GM21528 (cell line): ENCODE measurements at regions not wholly inside any gene's neighbourhood (a gene's known extent, or its start where the extent isn't known, plus 50 kb on each side); places are given as distances from the start of the nearest gene placed in this dataset.

ENCODE experiments used
- ATAC-seq: cut with Tn5 transposase; IDR thresholded peaks from one replicate; pipeline ENCODE4 v1.9.1; 2021; ENCODE audit warnings: mild to moderate bottlenecking, moderate library complexity; ENCODE audit not compliant: unreplicated experiment, low FRiP score

GRCh38 chr11:130705670-130706421 is 210.4 kb downstream of the SNX19 start:
- no peak for ATAC-seq

DNA sequence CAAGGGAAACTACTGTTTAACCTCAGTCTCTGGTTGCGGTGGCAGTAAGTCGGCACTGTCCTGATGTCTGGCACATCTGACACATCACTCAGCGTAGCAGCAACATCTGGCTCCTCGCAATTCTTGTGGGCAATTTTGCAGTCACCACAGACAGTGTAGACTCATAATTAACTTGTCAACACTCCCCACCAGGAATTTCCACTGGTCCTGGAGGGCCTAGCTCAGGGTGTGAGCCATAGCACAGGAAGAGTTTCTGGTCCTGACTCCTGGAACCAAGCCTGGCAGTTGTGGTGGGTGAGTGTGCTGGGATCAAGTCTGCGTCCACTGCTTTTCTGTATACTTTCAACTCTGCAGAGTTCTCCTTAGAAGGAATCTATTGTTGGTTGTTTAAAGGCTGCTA is 209.7 kb downstream of the SNX19 start:
- ATAC-seq = no peak

- ATAC-seq = no peak
These were observed 209.1 kb downstream of the SNX19 start for GRCh38 chr11:130707217-130707616.

- no peak for ATAC-seq
These were observed 206.7 kb downstream of the SNX19 start for GRCh38 chr11:130709531-130709930.

GRCh38 chr11:130710021-130710420 is 206.3 kb downstream of the SNX19 start:
- no peak for ATAC-seq

- ATAC-seq = no peak
These were observed 205.7 kb downstream of the SNX19 start for GRCh38 chr11:130710497-130711012.

GRCh38 chr11:130711193-130711592 is 205.1 kb downstream of the SNX19 start:
- ATAC-seq = no peak

- no peak for ATAC-seq
These were observed 203.8 kb downstream of the SNX19 start for GRCh38 chr11:130712480-130712879.

DNA sequence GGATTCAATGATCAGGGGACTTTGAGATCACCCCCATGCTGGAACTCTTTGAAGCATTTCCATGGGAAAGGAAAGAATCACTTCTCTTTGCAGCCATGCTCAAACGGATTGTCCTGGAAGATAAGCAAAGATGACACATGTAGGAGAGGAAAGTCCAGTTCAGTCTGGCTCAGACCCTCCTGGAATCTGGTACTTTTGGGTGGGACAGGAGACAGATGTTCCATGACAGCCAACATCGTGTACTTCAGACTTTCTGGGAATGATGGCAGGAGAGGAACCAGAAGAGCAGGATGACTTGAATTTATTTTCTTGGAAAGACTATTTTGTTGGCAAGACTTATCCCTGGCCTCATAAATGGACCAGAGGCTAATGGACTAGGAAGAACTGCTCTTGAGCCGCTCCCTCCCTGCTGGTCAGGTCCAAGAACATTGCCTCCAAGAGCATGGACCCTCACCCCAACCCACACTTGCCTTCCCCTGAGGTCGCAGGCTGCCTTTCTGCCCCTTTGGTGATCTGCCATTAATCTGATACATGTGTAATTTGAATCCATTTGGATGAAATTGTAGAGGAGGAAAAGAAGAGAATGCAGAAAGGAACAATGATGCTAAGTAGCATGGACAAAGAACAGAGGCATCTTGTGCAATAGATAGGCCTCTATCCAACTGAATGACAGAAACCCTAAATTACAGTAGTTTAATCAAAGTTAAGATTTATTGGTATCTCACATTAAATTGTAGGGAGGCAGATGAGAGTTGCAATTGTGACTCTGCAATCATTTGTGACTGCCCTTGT is 201.0 kb downstream of the SNX19 start:
- ATAC-seq = no peak

GRCh38 chr11:130715877-130716220 is 200.4 kb downstream of the SNX19 start:
- no peak for ATAC-seq

DNA sequence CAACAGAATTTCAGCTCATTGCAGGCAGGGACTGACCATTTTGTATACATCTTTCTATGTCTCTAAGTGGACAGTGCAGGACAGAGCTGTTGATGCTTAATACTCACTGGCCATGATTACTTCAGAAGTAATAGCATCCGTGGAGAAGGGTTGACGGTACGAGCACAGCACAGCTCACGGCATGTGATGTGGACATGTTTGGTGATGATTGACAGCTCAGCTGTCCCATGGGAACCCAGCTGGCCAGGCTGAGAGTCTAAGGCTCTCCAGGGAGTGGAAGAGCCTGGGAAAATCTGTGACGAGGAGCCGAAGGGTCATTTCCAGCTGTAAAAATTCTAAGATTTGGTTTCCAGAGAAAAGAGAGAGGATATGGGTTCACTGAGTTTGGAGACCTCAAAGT is 198.2 kb downstream of the SNX19 start:
- no peak for ATAC-seq

GRCh38 chr11:130719220-130719915 is 196.9 kb downstream of the SNX19 start:
- no peak for ATAC-seq

- no peak for ATAC-seq
These were observed 195.9 kb downstream of the SNX19 start for GRCh38 chr11:130720232-130721022.

GRCh38 chr11:130721023-130721681 is 195.1 kb downstream of the SNX19 start:
- ATAC-seq = no peak

DNA sequence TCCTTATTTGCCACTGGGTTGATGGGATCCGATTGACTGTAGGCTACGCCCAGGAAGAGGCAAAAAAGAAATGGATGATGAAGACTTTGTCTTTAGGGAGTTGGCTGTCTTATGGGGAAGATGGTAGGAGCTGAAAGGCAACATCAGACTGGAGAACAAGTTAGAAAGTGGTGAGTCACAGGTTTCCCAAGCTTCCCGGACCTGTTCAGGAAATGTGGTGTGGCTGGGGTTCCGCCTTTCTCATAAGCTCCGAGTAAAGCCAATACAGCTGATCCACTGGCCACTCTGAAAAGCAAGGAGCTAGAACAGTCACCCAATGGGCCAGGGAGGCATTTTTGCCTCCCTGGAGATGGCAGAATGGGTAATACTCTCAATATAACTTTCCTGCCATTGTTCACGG is 194.5 kb downstream of the SNX19 start:
- ATAC-seq = no peak

- ATAC-seq = no peak
These were observed 193.9 kb downstream of the SNX19 start for GRCh38 chr11:130722401-130722800.

DNA sequence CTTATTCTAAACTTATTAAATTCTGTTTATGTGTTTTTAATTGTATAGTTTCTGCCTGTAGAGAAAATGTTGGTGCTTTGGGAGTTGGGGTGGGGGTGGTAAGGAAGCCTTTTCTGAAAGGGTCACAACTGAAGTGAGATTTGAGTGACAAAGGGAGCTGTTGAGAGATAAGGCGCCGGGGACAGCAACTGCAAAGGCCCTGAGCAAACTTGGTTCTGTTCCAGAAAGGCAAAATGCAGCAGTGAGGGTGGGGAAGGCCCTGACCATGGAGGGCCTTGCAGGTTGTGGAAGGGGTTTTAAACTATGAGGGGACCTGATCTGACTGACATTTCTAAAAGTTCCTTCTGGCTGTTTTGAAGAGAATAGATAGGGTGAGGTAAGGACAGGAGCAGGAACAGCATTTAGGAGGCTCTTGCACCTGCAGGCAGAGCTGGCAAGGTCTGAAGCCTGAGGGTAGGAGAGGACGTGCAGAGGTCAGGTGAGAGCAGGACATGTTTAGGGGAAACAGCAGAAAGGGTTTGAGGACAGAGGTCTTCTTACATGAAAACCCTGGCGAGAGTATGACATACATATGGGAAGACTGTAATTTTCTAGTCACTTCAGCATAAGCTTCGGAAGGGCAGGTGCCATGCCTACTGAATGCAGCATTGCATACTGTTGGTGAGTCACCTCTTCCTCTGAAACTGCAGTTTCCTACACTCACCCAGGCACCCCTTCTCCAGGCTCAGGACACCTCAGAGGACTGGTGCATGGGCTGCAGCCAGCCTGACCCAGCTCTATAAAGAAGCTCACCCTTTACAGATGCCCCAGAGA is 190.7 kb downstream of the SNX19 start:
- no peak for ATAC-seq

GRCh38 chr11:130726234-130727037 is 189.8 kb downstream of the SNX19 start:
- no peak for ATAC-seq
